Inflammatory macrophage treated with lipopolysaccharide for 4 hours (primary cell): ENCODE measurements at regions not wholly inside any gene's neighbourhood (a gene's known extent, or its start where the extent isn't known, plus 50 kb on each side); places are given as distances from the start of the nearest gene placed in this dataset.
A peak's percentile ranks its signal among the peaks of the same experiment; 100 is the strongest.

Source experiments
- DNase-seq: peaks from one replicate; pipeline ENCODE4 v3.0.0-alpha.2; 2020

- DNase-seq = no peak
Observed at GRCh38 chr9:119596703-119597102, 227.5 kb upstream of the BRINP1 start.

- no peak for DNase-seq
Observed at GRCh38 chr9:119588874-119589744, 219.9 kb upstream of the BRINP1 start.

- no peak for DNase-seq
Observed at GRCh38 chr9:119577881-119578280, 208.6 kb upstream of the BRINP1 start.

- no peak for DNase-seq
Observed at GRCh38 chr9:119559986-119560385, 190.8 kb upstream of the BRINP1 start.

GRCh38 chr9:119559056-119559455 lies 189.8 kb upstream of the BRINP1 start:
- DNase-seq = no peak

GRCh38 chr9:119556129-119556875 lies 187.1 kb upstream of the BRINP1 start:
- peak; percentile 46 for DNase-seq

- no peak for DNase-seq
Observed at GRCh38 chr9:119544492-119544891, 175.3 kb upstream of the BRINP1 start.

GRCh38 chr9:119537138-119537537 lies 167.9 kb upstream of the BRINP1 start:
- no peak for DNase-seq

GRCh38 chr9:119533504-119533903 lies 164.3 kb upstream of the BRINP1 start:
- no peak for DNase-seq

GRCh38 chr9:119526698-119527097 lies 157.5 kb upstream of the BRINP1 start:
- DNase-seq = no peak

GRCh38 chr9:119523508-119523907 lies 154.3 kb upstream of the BRINP1 start:
- DNase-seq = no peak

- DNase-seq = no peak
Observed at GRCh38 chr9:119522381-119522780, 153.1 kb upstream of the BRINP1 start.

GRCh38 chr9:119509291-119509905 lies 140.2 kb upstream of the BRINP1 start:
- no peak for DNase-seq

GRCh38 chr9:119501374-119501773 lies 132.1 kb upstream of the BRINP1 start:
- no peak for DNase-seq

- no peak for DNase-seq
Observed at GRCh38 chr9:119500072-119500771, 131.0 kb upstream of the BRINP1 start.

GRCh38 chr9:119487118-119487827 lies 118.0 kb upstream of the BRINP1 start:
- DNase-seq = no peak

- DNase-seq = no peak
Observed at GRCh38 chr9:119483153-119483552, 113.9 kb upstream of the BRINP1 start.

- no peak for DNase-seq
Observed at GRCh38 chr9:119477197-119477596, 108.0 kb upstream of the BRINP1 start.

- no peak for DNase-seq
Observed at GRCh38 chr9:119458068-119458467, 88.8 kb upstream of the BRINP1 start.

GRCh38 chr9:119453980-119454379 lies 84.7 kb upstream of the BRINP1 start:
- DNase-seq = no peak

- DNase-seq = no peak
Observed at GRCh38 chr9:119453490-119453911, 84.3 kb upstream of the BRINP1 start.

GRCh38 chr9:119451426-119451825 lies 82.2 kb upstream of the BRINP1 start:
- no peak for DNase-seq
